ENCODE measurements at regions not wholly inside any gene's neighbourhood (a gene's known extent, or its start where the extent isn't known, plus 50 kb on each side); places are given as distances from the start of the nearest gene placed in this dataset.

DNA sequence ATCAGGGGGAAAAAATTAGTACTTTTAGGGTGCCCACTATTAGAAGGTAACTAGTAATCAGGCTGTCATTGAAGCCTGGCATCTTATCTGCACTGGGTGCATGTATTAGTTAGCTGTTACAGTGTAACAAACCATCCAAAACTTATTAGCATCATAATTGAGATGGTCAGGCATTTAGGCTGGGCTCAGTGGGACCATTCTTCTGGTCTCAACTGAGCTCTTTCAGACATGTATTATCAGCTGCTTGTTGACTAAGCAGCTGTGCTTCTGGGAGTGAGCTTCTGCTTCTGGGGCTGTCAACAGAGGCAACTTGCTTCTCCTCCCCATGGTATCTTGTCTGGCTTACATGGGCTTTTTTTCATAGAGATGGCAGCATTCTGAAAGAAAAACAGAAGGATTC, 154.0 kb upstream of the ZNF92 start:
- TF ChIP-seq, protein P1, sequence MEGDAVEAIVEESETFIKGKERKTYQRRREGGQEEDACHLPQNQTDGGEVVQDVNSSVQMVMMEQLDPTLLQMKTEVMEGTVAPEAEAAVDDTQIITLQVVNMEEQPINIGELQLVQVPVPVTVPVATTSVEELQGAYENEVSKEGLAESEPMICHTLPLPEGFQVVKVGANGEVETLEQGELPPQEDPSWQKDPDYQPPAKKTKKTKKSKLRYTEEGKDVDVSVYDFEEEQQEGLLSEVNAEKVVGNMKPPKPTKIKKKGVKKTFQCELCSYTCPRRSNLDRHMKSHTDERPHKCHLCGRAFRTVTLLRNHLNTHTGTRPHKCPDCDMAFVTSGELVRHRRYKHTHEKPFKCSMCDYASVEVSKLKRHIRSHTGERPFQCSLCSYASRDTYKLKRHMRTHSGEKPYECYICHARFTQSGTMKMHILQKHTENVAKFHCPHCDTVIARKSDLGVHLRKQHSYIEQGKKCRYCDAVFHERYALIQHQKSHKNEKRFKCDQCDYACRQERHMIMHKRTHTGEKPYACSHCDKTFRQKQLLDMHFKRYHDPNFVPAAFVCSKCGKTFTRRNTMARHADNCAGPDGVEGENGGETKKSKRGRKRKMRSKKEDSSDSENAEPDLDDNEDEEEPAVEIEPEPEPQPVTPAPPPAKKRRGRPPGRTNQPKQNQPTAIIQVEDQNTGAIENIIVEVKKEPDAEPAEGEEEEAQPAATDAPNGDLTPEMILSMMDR (IDR thresholded peaks at IDR 0.05): no peak
- TF ChIP-seq POLR2AphosphoS5 (IDR thresholded peaks at IDR 0.05): no peak

Measured in prostate gland (tissue), 2 donors.